ENCODE measurements at regions not wholly inside any gene's neighbourhood (a gene's known extent, or its start where the extent isn't known, plus 50 kb on each side); places are given as distances from the start of the nearest gene placed in this dataset.

DNA sequence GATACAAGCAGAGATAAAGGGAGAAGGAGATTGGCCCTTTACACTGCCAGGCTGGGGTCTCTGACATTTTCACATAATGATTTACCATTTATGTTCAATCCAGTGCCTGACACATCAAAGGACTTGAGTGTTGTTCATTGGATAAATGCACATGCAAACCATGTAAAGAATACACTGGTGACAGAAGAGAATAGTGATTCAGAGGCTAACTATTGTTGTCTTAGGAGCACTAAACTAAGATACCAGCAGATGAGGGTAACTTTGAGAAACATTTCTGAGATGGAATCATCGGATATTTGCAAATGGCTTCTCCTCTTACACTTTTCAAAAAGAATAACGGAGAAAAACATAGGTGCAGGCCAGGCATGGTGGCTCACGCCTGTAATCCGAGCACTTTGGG, 67.3 kb upstream of the HHIP start:
- TF ChIP-seq, protein P1, sequence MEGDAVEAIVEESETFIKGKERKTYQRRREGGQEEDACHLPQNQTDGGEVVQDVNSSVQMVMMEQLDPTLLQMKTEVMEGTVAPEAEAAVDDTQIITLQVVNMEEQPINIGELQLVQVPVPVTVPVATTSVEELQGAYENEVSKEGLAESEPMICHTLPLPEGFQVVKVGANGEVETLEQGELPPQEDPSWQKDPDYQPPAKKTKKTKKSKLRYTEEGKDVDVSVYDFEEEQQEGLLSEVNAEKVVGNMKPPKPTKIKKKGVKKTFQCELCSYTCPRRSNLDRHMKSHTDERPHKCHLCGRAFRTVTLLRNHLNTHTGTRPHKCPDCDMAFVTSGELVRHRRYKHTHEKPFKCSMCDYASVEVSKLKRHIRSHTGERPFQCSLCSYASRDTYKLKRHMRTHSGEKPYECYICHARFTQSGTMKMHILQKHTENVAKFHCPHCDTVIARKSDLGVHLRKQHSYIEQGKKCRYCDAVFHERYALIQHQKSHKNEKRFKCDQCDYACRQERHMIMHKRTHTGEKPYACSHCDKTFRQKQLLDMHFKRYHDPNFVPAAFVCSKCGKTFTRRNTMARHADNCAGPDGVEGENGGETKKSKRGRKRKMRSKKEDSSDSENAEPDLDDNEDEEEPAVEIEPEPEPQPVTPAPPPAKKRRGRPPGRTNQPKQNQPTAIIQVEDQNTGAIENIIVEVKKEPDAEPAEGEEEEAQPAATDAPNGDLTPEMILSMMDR (IDR thresholded peaks at IDR 0.05): no peak
- TF ChIP-seq POLR2AphosphoS5 (IDR thresholded peaks at IDR 0.05) (no peak), EP300 (IDR thresholded peaks at IDR 0.05) (no peak), POLR2A (IDR thresholded peaks at IDR 0.05) (no peak)
- Histone ChIP-seq H3K9me3 (no peaks in the 10 kb centered on the region), H3K27me3 (no peaks in the 10 kb centered on the region), H3K36me3 (no peaks in the 10 kb centered on the region), H3K4me1 (peaks cover 0 to 10% (median 0%) of the 10 kb centered on the region in 4 donors), H3K27ac (no peak overlapping the region), H3K4me3 (no peak overlapping the region)
- no peak for ATAC-seq (ENCODE audit: low FRiP score in 2 of 2)
- DNase-seq: no peak
- WGBS, 2 donors: 95% methylated on average over 4 of the region's 4 CpGs

DNA sequence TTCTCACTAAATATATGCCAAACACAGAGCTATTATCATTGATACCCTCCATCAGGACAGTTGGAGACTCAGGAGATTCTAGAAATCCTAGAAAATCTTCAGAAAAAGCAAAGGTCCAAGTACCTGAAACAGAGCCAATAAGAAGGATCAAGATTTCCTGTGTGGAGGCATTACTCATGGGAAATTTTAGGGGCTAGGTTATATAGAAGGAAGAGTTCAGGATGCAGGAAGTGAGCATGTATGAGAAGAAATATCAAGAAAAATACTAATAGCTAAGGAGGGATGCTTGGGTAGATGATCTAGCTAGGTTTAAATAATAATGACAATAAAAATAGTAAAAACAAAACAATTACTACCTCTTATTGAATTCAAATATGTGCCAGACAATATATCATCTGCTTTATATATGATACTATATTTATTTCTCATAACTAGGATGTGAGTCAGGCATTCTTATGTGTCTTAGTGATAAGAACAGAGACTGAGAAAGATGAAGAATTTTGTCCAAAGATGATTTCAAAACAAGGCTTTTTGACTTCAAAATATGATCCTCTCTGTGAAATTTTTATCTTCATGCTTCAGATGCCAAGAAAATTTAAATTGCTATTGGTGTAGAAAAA, 66.4 kb upstream of the HHIP start:
- no peak for DNase-seq

DNA sequence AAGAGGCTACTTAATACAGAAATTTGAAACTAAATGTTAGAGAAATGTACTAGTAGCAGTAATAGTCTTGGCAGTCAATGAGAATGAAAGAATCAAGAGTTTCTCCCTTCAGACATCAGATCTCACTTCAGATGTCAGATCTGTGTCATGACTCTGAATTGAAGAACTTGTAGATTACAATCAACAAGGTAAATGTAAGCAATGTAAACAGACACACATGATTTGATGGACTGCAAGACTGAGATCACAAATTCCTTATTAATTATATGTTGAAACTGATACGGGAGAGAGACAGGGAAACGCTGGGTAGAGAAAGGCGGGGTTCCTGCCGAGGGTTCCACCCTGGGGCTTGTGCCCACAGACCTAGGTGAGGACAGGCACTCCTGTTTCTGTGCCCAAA, 65.5 kb upstream of the HHIP start:
- TF ChIP-seq POLR2AphosphoS5 (IDR thresholded peaks at IDR 0.05): no peak
- TF ChIP-seq, protein P1 (IDR thresholded peaks at IDR 0.05): no peak
- no peak for TF ChIP-seq EP300 (IDR thresholded peaks at IDR 0.05)
- Histone ChIP-seq H3K4me3 (no peak overlapping the region), H3K27ac (no peak overlapping the region), H3K27me3 (no peaks in the 10 kb centered on the region), H3K9me3 (no peaks in the 10 kb centered on the region), H3K4me1 (peaks cover 0 to 10% (median 0%) of the 10 kb centered on the region in 4 donors), H3K36me3 (no peaks in the 10 kb centered on the region)
- DNase-seq (no peak), ATAC-seq (ENCODE audit: low FRiP score in 2 of 2) (no peak)
- WGBS, 2 donors: 82 to 91% methylated on average over 4 of the region's 4 CpGs

More for the DNA sequence above, 66.4 kb upstream of the HHIP start:
- Histone ChIP-seq H3K4me3 (no peak overlapping the region), H3K4me1 (peaks cover 0 to 10% (median 0%) of the 10 kb centered on the region in 4 donors), H3K36me3 (no peaks in the 10 kb centered on the region), H3K9me3 (no peaks in the 10 kb centered on the region), H3K27me3 (no peaks in the 10 kb centered on the region), H3K27ac (no peak overlapping the region)
- TF ChIP-seq POLR2A (IDR thresholded peaks at IDR 0.05): no peak
- no peak for TF ChIP-seq POLR2AphosphoS5 (IDR thresholded peaks at IDR 0.05)
- TF ChIP-seq, protein P1 (IDR thresholded peaks at IDR 0.05): no peak
- no peak for TF ChIP-seq EP300 (IDR thresholded peaks at IDR 0.05)
- no peak for ATAC-seq (ENCODE audit: low FRiP score in 2 of 2)

DNA sequence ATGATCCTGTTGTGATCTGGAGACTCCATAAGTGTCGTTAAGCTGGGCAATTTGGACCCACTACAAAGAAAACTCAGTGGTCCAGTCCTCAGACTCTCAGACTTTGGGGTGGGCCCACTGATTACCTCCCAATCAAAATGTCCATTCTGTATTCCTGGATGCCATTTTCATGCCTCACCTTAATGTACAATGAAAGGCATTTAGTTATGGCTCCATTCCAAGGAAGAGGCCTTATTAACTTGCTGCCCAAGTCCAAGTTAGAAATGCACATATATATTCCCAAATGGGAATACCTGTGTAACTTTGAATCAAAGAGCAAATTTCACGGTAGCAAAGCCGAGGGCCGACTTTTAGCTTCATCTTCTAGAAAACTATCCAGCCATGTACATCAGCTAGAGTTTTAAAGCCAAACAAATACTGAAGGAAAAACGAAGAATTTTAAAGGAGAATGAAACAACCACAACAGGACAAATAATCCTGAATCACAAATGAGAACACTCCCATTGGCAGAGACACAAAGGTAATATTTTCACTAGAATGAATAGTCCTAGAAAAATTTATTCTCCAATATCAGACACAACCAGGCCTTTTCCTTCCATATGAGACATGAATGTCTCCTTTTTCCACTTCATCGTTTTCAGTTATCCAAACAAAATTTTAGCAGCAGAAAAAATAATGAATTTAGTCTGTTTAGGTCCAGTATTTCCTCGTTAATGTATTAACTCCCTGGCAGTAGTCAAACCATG, 63.7 kb upstream of the HHIP start:
- Histone ChIP-seq H3K36me3 (no peaks in the 10 kb centered on the region), H3K9me3 (no peaks in the 10 kb centered on the region), H3K27ac (peak overlapping the region in 1 of 4 donors; percentile 43), H3K27me3 (no peaks in the 10 kb centered on the region), H3K4me1 (peaks cover 0 to 10% (median 0%) of the 10 kb centered on the region in 4 donors), H3K4me3 (no peak overlapping the region)
- DNase-seq (no peak), ATAC-seq (ENCODE audit: low FRiP score in 2 of 2) (no peak)
- TF ChIP-seq, protein P1 (IDR thresholded peaks at IDR 0.05): no peak
- TF ChIP-seq POLR2AphosphoS5 (IDR thresholded peaks at IDR 0.05) (no peak), EP300 (IDR thresholded peaks at IDR 0.05) (no peak), POLR2A (IDR thresholded peaks at IDR 0.05) (no peak)
- 56 to 62% methylated on average over 7 of the region's 7 CpGs for WGBS, 2 donors

Measured in upper lobe of left lung (tissue), 6 donors.